GM21576 (cell line): ENCODE measurements at regions not wholly inside any gene's neighbourhood (a gene's known extent, or its start where the extent isn't known, plus 50 kb on each side); places are given as distances from the start of the nearest gene placed in this dataset.
A peak's percentile ranks its signal among the peaks of the same experiment; 100 is the strongest.

Experiments used
- ATAC-seq: cut with Tn5 transposase; IDR thresholded peaks from one replicate; pipeline ENCODE4 v1.9.1; 2021; ENCODE audit warnings: mild to moderate bottlenecking, moderate library complexity; ENCODE audit not compliant: unreplicated experiment

DNA sequence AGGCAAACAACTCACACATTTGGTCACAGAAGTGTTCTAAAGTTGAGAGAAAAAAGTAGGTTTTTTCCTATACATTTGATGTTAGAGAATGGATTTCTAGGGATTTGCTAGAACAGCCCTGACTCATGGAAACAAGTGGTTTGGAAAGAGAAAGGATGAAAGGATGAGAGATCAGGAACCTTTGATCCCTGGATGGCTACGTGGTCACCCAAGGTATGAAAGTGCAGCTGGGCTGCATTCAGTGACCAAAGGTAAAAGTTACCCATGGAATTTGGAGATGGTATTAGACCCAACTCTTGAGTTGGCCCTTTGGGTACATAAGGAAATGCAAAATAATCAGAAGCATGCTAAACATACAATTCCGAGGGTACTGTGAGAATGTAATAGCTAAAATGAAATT, 61.3 kb upstream of the SPIN1 start:
- ATAC-seq = no peak

DNA sequence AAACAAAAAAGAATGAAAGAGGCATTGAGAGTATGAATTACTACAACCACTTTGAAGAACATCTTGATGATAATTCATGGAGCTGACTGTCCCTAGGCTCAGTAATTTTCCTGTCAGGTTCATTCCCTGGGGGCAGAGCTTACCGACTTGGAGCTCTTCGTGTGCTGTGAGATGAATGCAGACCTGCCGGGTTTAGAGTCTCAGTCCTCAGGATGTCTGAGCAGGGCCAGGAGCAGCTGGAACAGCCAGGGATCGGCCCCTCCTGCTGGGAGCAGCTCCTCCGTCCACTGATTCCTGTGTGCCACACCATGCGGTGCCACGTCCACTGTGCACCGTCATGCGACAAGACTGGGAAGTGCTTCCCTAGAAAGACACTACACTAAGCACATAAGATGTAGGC, 62.2 kb upstream of the SPIN1 start:
- ATAC-seq = no peak

DNA sequence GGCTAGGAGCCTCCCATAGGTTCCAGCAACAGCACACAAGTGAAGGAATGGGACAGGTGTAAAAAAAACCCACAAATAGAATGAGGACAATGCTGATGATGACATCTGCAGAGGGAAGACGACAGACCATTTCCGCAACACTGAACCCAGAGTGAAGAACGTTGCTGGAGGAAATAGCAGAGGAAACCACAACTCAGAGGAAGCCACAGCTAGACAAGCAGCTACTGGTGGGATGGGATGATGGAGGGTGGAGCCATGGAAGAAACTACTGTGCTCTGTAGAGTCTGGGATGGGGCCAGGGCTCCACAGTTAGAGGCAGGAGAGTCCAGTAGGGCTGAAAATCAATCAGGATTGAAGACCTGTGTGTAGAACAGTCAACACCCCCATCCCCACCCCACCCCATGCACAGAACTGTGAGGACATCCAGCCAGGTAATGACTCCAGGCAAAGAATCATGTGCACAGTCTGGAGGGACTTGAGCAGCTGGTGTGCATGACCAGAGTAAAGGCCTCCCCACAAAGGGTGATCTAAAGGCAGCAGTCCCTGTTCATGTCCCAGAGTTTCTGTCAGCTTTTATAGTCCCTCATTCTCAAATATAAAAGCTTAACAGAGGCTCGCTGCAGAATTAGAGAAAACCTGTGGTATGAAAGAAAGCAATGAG, 65.2 kb upstream of the SPIN1 start:
- ATAC-seq = peak; percentile 60

DNA sequence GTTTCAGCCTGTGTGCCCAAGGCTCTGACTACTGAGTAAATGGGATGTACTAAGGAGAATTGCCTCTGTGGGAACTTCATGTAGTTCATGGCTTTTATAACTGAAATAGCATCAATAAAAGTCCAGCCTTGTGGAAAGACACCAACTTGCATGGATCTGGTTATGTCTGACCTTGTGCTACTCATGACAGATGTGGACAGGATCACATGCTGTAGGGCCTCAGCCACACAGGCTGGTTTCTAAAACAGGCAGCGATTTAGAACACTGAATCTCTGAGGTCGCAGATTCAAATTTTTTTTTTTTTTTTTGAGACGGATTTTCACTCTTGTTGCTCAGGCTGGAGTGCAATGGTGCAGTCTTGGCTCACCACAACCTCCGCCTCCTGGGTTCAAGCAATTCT, 66.5 kb upstream of the SPIN1 start:
- no peak for ATAC-seq

DNA sequence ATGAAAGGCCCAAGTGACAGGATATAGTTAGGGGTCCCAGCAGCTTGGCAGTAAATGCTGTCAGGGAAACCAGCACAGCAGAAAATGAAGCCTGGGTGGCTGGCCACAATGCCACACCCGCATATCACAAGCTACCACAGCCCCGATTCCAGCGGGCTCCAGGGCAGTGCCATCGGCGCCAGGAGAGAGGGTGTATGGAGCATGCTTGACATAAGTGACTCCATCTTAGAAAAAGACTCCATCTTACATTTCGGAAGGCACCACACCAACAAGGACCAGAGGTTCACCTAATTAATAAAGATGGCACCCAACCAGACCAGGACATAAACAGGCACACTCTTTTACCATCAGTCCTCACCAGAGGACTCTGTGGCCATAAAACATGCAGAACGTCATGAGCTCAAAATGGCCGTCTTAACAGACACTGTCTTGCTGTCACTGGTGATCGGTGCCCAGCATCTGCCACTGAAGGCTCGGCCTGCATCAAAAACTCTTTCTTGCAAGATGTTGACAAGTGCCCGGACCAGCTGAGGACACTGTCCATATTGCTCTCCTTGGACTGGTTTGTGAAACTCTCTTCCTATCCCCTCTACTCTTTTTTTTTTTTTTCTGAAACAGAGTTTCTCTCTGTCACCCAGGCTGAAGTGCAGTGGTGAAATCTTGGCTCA, 67.4 kb upstream of the SPIN1 start:
- no peak for ATAC-seq

DNA sequence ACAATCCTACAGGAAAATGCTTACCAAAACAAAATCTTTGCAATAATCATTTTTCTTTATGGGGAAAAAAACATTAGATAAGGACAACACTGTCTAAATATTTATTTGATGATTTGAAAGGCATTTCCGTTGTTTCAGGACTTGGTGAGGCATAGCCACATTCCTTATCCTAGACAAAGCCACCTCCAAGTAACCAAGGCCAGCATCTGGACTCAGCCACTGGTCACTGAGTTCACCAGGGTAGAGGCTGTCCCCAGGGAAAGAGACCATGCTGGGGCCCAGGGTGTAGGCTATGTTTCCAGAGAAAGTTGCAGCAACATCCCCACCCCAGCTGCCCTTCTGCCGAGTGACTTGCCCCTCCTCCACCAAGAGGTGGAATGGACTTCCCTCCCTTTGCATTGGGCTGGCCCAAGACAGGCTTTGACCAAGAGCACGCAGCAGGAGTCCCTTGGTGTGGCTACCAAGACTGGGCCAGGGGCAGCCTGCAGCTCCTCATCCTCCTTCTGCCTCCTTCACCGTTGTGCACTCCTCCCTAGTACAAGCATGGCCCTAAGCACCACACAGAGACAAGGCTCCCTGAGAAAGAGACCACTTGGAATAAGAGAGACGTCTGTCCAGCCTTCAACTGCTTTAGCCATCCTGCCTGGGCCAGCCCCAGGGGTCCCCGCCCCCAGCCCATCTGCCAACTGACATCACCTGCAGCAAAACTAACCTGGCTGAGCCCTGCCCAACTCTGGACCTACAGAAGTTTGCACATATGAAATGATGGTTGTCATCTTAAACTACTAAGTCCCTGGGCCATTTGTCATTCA, 68.1 kb upstream of the SPIN1 start:
- ATAC-seq = no peak

DNA sequence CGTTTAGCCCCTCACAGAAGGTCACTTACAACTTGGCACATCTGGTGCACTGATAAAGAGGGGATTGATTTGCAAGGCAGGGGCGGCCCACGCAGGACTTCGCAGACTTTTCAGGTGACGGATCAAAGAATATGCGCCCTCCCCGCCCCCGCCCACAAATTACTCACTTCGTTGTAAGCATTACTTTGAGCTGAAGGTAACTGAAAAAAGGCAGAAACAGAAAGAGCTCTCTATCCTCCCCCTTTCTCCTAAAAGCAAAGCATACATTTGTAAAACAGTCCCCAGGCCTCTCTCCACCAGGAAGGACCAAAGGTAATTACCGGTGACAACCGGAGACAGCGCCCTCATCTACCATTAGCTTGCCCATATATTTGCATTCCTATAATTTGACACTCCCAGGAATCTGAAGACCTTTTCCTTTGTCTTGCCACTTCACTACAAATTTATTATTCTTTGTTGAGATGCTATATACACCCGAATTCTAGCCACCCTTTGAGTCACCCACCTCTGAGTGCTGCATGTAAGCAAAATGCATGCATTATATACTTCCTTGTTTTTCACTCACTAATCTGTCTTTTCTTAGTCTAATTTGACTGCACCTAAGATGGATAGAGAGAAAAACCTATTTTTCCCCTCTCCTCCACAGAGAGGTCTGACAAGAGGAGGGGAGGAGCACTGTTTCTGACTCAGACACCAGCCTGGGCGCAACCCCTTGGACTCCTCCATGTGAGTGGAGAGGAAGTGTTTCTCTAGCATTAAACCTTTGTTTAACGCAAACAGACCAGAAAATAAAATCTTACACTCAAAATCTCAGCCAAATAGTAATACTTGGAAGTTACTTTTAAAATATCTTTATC, 74.7 kb upstream of the SPIN1 start:
- ATAC-seq = no peak

DNA sequence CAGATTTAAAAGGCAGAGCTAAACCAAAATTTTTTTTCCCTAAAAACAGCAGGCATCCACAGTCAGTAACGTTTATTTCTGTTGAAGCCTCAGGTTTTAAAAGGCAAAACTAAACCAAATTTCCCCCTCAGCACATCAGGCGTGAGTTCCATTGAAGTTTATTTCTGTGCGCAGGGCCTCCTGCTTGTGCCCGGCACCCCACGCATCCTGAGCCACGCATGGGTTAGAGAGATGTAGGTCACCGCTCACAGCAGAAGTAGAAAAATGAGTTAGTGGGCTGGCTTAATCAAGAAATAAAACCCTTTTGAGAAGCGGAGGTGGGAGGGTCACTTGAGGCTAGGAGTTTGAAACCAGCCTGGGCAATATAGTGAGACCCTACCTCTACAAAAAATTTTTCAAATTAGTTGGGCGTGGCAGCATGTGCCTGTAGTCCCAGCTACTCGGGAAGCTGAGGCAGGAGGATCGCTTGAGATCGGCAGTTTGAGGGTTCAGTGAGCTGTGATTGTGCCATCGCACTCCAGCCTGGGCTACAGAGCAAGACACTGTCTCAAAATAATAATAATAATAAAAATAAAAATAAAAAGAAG, 75.6 kb upstream of the SPIN1 start:
- no peak for ATAC-seq

DNA sequence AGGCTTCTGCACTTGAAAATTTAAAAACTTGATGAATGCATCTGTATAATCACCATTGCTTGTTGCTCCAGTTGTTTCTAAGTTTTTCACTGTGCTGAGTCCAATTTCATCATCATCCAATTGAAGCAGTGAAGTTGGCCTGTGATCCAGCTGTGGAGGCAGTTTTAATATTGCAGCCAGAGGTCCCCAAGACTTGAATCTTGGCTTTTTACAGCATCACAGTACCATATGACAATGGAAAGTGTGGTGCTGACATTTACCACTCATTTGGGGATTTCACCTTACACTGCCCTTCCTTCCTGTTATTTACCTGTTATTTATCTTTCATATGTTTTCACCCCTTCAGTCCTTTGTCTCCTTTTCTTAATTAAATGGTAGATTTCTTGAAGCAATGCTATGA, 76.2 kb upstream of the SPIN1 start:
- ATAC-seq = no peak

DNA sequence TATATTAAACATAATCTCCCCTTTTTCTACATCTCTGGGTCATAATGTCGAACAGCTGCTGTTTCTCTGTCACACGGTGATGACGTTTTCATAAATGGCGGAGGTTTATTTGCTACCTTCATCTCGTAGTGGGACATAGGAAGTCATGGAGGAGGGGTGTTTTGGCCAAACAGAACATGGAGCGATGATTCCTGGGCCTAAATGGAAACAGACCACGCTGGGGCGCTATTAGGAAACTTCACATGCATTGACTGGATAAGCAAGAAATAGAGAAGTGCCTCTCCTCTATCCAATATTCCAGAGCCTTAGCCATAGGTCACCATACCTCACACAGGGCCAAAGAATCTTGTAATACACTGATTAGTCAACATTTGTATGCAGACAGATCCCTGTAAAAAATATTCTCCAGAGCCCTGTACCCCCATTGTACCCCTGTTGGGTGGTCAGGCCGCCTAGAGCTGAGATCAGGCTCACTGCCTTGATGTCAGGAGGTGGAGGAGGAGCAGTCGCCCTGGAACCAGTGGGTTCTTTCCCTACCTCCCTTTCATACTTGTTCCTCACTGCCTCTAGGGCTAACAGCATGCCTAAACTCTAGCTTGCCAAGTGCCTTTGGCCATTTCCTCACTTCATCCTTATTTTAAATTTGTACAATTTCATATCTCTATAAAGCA, 77.8 kb upstream of the SPIN1 start:
- no peak for ATAC-seq

DNA sequence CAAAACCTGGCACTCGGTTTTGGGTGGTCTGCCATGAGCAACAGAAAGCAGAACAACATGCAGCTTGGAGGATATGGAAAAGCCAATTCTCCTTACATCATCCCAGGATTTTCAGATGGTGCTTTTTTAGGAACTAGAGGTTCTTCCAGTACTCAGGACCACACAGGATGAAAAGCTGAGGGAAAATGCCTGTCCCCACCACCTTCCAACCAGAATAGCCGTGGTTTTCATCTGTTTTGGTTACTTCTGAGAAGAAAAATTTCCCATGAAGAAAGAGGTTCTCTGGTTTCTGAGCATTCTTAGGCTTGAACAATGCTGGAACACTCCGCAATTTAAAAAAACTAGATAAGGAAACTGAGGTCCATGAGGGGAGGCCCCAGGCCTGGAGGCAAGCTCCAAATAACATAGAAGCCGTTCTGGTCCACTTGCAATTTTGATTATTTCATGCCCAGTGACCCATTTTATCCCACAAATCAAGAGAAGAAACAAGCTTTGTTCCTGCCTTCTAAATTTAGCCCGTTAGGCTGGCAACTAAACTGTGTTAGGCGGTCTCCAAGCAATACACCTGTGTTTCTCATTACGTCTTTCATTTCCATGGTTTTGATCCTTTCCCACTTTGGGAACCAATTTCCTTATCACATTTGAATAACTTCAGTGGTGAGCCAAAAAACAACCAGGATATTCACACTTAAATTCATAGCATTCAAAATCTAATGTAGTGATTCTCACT, 79.2 kb upstream of the SPIN1 start:
- no peak for ATAC-seq

DNA sequence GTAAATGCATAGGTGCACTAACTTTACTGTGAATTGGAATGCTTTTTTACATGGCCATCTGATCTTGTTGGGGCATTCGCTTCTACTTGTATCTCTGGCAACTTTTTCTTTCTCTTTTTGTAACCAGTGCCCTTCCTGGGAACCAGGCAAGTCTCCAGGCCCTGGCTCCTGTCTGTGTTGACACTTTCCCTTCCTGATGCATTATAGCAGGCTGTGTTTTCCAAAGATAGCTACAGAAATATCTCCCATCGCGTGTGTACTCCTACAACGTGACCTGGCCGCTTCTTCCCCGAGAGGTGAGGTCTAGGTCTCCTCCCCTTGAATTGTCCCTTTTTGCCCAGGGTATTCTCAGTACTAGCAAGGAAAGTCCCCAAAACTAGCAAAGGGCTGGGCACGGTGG, 81.1 kb upstream of the SPIN1 start:
- ATAC-seq = no peak

DNA sequence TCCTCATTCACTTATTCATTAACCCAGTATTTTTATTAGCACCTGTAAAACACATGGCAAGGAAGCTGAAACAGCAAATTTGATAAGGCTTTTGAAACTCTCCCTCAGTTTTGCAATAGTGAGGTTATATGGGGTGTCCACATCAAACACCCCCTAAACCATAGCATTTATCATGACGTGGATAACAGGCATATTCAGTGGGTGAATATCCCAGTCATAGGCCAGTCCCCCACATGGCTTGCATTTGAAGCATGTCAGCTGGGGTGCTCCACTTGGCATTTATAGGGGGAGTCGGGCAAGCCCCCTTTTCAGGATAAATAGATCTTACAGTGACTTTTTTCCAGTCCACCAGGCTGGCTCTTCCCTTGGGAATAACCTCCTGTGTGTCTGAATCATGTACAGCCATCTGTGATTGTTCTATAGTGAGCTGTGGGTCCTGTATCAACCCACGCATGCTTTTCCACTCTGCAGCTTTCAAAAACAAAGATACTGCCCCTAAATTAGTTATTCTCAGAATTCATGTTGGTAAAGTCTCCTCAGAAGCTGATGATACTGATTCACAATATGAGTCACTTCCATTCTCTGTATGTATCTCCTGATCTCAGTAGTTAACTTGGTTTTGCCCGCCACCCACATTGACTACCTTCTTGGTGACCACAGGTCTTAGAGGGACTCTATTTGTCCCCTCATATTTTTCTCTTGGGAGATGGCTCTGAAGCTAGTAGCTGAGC, 84.4 kb upstream of the SPIN1 start:
- peak; percentile 94 for ATAC-seq

DNA sequence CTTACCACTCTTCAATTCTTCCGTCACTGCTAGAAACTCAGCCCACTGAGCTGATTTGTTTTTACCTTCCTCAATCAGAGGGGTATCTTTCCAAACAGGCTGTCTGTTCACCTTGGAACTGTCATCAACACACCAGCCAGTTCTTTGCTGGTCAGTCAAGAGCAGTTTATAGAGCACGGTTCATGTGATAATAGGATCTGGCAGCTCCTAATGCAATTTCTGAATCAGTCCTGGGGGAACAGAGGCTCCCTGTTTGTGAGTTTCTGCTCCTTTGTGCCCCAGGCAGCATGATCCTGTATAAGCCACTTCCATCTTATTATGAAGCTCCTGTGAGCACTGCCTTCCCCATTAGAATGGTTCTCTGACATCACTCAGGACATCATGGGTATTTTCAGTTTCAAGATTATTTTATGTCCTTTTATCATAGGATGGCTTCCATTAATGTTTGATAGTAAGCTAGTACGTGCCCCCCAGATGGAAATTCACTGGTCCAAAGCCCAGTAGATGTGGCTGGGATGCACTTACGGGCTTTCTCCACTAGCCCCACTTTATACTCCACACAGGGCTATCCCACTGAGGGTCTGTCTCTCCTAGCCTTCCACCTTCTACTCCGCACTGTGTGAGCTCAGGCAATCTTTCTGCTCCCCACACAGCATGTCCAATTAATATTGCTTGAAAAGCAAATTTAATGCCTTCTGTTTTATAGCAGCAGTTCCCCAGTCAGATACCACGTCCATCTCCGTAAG, 85.5 kb upstream of the SPIN1 start:
- ATAC-seq = no peak

DNA sequence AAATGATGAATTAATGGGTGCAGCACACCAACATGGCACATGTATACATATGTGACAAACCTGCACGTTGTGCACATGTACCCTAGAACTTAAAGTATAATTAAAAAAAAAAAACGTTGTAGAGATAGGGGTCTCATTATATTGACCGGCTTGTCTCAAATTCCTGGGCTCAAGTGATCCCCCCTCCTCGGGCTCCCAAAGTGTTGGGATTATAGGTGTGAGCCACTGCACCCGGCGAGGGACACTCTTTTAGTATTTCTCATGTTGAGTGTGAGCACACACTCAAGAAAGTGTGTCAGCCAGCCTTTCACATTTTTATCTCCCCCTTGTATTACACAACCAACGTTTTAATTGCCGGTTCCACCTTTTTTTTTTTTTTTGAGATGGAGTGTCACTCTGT, 87.7 kb upstream of the SPIN1 start:
- ATAC-seq = no peak

DNA sequence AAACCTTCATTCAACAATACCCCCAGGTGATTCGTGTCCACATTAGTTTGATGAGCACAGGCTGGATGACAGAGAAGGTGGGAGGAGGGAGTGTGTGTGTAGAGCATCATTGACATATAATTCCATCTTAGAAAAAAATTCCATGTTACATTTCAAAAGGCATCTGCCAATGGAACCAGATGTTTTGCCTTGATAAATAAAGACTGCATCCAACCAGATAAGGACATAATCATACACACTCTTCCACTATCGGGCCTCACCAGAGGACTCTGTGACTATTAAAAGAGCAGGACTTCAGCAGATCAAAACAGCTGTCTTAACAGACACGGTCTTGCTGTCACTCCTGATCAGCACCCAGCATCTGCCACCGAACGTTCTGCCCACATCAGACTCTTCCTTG, 96.4 kb upstream of the SPIN1 start:
- no peak for ATAC-seq

DNA sequence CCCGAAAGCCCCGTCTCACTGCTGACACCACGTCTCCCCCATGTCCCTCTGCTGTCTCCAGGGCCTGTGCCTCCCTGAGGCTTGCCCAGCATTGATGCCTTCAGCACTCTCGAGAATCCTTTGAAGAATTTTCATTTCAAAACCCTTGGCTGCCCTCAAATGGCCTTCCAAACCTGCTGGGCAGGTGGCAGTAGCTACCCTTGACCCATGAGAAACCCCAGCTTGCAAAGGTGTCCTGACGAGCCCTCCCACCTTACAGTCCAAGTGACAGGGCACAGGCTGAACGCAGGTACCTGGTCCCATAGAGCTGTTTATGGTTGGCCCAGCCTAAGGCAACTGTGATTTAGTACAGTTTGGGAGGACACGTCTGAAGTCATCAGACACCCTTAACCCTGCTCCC, 97.2 kb upstream of the SPIN1 start:
- ATAC-seq = no peak

DNA sequence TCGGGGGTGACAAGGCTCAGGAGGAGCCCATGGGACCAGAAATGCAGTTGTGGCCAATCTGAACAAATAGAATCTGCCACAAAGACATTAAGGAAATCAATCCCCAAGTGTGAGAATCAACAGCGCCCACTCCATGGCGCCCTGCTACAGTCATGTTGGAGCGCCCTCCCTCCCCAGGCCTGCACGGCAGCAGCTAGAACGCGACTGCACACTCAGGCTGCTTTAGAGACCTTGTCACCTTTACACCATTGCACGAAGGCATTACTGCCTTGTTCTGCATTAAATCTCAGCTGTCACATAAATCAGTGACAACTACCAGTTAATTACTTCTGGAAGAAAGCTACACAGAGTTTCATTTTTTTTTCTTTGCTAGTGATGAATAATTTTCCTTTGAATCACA, 98.7 kb upstream of the SPIN1 start:
- no peak for ATAC-seq
